HG03097 (cell line): ENCODE measurements at regions not wholly inside any gene's neighbourhood (a gene's known extent, or its start where the extent isn't known, plus 50 kb on each side); places are given as distances from the start of the nearest gene placed in this dataset.
"Not testable (repeated sequence)": the region's sequence is repeated elsewhere in the genome, so short reads cannot be mapped to it uniquely, and the experiment has no call there.

Experiments
- ATAC-seq: cut with Tn5 transposase; IDR thresholded peaks from one replicate; pipeline ENCODE4 v1.9.1; 2021; ENCODE audit not compliant: unreplicated experiment, low FRiP score

GRCh38 chr15:31433091-31433490 lies 106.5 kb downstream of the KLF13 start:
- ATAC-seq, result no peak

DNA sequence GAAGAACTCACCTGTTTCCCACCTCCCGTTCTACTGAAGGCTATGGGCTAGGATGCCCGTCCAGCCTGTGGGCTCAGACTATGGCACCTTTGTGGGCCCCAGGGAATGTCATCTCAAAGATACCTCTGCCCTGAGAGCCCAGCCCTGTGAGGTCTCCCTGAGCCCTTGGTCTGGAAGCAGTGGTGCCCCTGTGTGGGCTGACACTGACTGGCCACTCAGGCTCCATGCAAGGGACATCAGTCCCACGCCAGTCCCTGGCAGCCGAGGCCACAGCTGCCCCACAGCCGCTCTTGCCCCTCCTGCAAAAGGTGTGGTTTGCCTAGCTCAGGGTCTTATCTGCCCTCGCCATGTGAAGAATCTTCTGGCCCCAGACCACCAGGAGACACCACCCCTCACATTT lies 106.9 kb downstream of the KLF13 start:
- no peak for ATAC-seq

GRCh38 chr15:31434275-31434587 lies 107.6 kb downstream of the KLF13 start:
- no peak for ATAC-seq

DNA sequence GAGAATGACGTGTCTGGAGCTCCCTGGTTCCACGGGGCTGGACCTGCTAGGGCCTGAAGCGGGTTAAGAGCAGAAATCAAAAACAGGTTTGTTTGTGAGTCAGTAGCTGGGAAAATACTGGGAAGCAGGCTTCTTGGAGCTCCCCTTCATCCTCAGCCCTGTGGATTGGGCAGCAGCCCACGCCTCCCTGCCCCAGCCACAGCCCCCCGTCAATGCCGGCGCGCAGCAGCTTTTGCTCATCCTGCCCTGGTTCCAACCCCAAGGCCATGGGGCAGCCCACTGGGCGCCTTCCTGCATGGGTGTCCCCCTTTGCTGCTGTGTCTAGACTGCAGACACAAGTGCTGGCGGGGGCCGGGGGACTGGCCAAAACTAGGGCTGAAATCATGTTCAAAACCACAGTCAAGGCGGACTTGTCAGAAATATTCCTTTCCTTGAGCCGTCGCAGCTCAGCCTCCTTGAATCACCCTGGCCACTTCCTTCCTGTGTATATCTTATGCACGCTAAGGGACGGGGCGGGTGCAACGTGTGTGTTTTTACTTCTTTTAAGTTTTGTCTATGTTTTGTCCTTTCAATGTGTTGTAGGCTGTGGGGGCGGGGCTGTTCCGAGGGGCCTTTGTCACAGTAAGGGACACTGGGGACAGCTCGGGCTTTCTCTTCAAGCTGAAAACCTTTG lies 108.1 kb downstream of the KLF13 start:
- peak; percentile 39 for ATAC-seq

DNA sequence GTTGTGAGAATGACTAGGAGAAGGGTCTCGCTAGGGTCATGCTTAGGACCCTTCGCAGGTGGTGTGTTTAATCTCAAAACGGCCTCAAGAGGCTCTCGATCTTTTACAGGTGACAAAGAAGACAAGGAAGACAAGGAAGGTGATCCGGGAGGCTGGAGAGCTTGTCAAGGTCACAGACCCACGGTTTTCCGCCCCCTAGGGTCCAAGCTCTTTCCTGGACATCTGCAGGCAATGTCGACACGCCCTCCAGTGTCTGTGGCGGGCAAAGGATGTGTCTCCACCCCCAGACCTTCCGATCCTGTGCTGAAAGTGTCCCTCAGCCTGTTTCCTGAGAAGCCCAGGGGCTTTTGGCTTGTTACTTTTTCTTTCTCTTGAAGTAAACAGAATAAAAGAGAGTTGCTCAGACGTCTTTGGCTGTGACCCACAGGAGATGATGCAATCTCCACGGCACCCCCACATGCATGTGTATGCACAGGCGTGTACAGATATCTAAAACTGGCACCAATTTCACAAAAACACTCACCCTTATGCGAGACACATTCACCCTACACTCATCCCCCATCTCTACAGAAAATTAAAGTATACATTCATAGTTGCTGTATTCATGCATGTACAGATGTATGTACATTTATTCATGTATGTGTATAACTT lies 108.8 kb downstream of the KLF13 start:
- ATAC-seq, result peak; percentile 64

DNA sequence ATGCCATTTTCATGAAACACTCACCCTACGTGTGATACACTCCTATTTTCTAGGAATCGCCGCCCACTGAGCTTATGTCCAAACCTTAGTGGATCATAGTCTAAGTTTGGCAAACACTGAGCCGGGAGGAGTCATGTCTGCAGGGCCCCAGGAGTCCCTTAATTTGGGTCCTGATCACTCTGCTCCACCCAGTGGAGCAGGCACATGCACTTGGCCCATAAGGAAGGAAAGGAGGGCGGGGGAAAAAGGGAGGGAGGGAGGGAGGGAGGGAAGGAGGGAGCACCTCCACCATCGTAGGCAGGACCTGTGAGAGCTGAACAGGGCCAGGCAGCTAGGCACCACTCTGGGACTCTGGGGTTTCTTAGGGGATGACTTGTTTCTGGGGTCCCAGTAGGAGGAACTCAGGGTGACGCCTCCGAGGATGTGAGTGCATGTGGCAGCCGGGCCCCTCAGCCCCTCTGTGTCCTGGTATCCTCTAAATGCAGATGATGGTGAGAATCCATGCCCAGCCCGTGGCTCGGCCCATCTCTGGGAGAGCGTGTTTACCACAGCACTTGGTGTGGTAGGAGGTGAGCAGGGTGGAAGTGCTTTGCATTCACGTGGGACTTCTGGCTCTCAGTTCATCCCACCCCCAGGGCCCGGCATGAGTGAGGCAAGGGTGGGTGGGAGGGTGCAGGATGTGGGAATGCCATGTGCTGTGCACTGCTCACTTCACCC lies 109.4 kb downstream of the KLF13 start:
- no peak for ATAC-seq

- ATAC-seq, result no peak
These were observed 111.1 kb downstream of the KLF13 start for GRCh38 chr15:31437686-31438085.

- no peak for ATAC-seq
These were observed 112.1 kb downstream of the KLF13 start for GRCh38 chr15:31438601-31439265.

DNA sequence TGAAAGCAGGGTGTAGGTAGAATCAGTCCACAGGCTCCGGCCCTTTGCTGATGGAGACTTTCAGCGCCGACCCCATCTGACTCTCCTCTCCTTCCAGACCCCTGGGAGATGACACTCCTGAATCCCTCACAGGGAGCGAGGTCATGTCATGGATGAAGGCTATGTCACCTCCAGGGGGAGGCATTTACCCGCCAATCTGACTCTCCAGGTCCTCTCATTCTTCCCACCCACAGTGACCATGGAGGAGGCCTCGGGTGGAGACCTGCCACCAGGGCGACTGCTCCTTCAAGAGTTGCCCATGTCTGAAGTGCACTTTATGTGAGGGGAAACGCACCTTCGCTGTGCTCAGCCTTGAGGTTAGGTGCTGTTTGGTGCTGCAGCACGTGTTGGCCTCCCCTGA lies 112.7 kb downstream of the KLF13 start:
- ATAC-seq, result no peak

DNA sequence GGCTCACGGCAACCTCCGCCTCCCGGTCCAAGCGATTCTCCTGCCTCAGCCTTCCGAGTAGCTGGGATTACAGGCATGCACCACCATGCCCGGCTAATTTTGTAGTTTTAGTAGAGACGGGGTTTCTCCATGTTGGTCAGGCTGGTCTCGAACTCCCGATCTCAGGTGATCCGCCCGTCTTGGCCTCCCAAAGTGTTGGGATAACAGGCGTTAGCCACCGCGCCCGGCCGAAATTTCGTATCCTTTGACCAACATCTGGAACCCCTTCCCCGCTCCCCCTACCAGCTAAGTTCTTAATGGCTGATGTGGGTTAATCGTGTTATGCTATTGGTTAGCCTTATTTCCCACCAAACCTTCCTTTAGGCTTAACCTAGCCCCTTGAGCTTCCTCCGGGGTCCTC lies 113.6 kb downstream of the KLF13 start:
- ATAC-seq, result not testable (repeated sequence)

- ATAC-seq, result no peak
These were observed 114.2 kb downstream of the KLF13 start for GRCh38 chr15:31440754-31441311.

DNA sequence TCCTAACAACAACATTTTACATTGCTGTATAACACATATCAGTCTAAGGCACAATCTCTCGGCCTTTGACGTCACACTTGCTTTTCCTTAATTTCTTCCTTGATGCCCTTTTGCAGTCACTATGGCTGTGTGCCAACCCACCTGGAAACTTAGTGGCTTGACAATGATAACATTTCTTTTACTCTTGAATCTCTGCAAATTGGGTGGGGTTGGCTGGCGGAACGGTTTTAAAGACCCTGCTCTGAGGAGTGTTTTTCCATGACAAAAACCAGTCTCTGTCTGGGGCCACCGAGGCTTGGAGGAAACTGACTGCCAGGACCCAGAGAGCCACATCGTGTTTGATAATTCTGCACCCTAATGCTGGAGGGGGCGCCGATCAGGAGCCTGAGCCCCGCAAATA lies 115.6 kb downstream of the KLF13 start:
- ATAC-seq, result no peak

DNA sequence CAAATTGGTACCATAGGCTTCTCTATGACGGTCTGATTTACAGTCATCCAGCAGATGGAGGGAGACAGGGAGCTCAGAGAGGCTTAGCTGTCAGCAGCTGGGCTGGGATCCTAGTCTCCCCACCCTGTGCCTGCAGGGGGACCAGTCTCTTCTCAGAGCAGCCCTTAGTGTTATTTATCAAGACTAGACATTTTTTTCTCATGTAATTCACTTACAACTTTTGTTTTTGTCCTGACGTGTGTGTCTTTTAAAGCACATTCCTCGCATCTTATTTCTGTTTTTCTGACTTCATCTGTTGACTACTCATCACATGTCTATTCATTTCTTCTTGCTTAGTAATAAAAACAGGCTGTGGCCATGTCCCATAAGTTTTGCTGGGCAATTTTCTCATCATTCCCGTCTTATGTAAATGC lies 116.1 kb downstream of the KLF13 start:
- no peak for ATAC-seq

DNA sequence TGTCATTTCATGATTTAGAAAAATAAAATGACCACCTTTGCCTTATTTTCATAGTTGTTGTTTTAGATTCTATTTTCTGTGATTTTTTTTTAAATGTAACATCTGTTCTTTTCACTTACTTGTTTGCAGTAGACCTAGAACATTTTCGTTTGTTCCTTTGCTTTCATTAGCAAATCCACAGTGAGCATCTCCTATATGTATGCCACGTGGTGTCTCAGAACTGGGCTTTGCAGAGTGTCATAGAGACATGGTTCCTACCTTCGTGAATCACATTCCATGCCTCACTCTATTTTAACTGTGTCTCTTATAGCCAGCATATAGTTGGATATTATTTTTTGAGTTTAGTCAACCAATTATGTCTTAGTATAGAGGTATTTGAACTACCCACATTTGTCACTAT lies 118.2 kb downstream of the KLF13 start:
- no peak for ATAC-seq

- ATAC-seq, result no peak
These were observed 119.9 kb downstream of the KLF13 start for GRCh38 chr15:31446546-31446945.

GRCh38 chr15:31447931-31448634 lies 121.4 kb downstream of the KLF13 start:
- no peak for ATAC-seq

DNA sequence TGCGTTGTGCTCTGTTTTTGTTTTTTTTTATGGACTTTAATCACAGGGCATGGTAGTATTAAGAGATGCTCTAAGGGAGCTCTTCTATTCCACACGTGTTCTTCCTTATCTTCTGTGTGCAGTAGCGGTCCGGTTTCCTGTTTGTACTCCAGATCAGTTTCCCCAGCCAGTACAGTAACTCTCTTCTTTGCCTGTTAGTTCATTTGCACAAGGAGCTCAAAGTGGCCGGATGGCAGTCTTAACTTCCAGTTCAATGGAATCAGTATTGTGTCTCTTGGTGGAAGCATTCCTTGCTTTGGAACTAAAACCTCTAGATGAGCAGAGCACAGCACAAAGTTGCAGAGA lies 122.0 kb downstream of the KLF13 start:
- no peak for ATAC-seq

DNA sequence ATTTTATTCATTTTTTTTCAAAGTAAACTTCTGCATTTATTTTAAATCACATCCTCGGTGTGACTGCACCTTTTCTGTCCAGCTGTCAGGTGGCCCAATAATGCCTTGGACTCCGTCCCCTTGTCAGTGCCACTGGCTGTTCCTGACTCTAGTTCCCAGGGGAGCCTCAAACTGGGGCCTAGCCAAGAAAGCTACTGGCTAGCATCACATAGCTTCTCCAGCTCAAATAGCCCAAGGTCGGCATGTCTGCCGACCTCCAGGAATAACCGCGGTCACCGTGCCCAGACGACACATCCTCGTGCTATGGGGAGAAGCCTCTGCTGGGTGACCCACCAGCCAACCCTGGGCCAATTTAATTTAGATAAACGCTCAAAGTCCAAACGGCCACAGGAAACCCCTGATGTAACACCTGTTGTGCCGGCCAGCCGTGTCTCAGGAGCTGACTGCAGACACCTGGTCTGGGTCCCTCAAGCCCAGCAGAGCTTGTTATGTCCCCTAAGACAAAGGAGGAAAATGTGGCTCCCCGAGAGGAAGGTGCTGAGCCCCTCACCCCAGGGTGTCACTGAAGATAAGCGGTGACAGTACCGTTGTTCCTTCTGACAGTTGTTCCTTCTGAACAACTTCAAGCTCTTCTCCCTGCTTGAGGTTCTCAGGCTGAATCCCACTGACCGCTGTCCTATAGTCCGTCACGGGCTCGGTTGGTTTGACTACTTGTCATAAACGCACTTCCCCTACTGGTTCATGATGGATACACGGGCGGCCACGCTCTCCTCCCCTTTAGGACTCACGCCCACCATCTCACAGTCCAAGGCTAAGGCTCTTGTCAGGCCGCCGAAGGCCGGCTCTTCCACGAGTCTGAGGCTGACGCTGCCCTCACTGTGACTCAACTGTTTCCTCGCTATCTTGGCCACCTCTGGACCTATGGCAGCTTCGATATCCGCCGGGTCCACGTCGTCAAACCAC lies 126.2 kb downstream of the KLF13 start:
- ATAC-seq, result no peak

- ATAC-seq, result no peak
These were observed 127.1 kb downstream of the KLF13 start for GRCh38 chr15:31453558-31454318.
